DMS53 treated with DMSO at 0.1 percent for 48 hours (cell line): ENCODE measurements at regions not wholly inside any gene's neighbourhood (a gene's known extent, or its start where the extent isn't known, plus 50 kb on each side); places are given as distances from the start of the nearest gene placed in this dataset.

Experiments
- DNase-seq: peaks from one replicate; lab custom pipeline; 2025; ENCODE audit not compliant: unreplicated experiment; lab: John Stamatoyannopoulos, UW

DNA sequence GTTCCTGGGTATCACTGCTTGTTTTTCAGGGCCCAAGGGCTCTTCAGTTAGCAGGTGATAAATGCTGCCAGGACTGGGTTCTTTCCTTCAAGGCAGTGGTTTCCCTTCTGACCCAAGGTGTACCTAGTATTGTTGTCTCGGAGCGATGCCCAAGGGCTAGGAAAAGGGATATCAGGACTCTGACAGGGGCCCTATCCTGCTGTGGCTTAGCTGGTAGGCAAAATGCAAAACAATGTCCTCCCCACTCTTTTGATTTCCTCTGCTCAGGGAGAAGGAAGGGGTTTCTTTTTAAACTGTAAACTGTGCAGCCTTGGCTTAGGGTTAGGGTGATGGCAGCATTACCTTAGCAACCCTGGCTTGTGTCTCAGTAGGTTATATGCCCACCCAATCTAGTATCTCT, 508.8 kb upstream of the CTNND2 start:
- no peak for DNase-seq

DNA sequence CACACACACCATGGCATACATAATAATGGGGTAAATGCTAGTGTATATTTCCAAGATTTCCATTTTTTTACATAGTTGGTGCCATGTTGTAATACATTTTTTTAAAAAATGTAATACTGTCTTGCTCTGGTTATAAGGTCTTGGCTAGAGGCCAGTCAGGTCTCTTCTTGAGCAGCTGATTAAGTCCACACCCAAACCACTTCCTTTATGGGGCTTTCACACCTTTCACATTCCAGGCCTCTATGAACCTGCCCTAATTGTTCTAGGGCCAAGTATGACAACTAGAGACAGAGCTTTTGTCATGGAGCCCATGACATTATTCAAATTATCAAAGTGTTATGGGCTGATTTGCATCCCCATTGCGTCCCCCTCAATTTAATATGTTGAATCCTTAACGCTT, 495.6 kb upstream of the CTNND2 start:
- no peak for DNase-seq

GRCh38 chr5:12392246-12392645, 488.0 kb upstream of the CTNND2 start:
- DNase-seq: no peak

DNA sequence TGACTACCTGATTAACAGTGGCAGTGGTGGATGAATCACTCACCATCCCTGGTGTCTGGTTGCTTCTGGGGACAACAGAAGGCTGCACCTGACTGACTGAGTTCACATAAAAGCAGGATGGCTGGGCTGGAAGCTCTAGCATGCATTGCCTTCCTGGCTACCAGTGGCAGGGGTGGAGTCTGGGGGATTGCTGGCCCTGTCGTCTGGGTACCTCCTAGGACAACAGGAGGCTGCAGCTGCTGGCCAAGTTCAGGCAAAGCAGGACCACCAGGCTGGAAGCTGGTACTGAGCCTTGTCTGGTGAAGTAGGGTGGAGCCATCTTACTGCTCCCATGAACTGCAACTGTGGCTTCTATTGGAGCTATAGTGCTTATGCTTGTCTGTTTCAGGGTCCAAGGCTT, 480.8 kb upstream of the CTNND2 start:
- DNase-seq: no peak

- DNase-seq: no peak
Observed at GRCh38 chr5:12384005-12384404, 479.8 kb upstream of the CTNND2 start.

DNA sequence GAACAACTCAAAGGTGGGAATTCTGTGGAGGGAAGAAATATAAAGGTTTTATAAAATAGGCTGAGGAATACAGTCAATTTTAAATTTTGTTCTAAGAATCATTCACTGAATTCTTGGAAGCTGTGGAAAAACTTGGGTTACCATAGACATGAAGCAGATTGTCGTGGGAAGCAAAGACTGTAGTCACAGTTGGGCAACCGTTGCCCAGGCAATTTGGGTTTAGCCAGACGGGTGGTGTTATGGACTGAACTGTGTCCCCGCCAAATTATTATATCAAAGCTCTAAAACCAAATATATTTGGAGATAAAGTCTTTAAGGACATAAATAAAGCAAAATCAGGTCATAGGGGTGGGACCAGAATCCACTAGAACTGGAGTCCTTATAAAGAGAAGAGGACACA, 463.7 kb upstream of the CTNND2 start:
- no peak for DNase-seq

DNA sequence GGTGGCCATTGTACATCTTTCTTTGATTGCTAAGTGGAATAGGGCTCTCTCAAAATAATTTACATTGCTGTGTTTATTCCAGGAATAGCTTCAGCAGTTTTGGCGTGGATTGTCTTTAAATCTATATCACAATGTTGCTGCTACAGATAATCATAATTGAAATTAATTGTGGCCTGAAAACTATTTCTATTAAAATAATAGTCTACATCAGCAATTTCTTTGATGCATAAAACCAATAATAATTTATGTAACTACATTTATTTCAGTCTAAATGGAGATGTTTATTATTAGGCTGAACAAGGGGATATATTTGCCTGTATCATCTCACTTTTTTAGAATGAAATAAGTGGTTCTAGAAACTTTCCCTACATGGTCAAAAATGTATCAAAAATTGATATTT, 456.0 kb upstream of the CTNND2 start:
- no peak for DNase-seq

DNA sequence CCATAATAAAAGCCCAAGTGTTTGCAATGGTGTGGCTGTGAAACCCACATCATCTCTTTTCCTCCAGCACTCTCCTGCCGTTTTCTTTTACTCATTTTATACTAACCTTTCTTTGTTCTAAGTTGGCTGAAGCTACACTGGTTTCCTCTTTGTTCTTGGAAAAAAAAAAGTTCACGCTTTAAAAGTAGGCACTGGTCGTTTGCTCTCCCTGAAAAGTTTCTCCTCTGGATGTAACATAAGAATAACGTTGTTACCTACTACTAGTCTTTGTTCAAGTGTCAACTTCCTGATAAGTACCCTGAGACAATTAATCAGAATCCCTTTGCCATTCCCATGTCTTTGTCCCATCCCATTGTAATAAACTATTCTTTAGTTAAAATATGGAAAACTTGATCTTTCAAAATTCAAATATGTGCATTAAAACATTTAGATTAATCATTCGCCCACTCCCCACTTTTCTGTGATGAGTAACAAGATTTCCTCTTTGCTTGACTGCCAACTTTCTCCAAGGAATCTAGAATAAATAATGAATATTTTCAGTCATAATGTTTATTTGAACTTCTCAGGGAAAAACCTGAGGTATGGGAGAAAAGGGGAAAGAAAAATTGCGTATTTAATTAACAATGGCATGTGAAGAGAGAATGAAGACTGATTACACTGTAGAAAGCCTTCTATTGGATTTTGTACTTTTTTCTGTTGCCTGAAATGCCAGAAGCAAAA, 454.3 kb upstream of the CTNND2 start:
- DNase-seq: no peak

DNA sequence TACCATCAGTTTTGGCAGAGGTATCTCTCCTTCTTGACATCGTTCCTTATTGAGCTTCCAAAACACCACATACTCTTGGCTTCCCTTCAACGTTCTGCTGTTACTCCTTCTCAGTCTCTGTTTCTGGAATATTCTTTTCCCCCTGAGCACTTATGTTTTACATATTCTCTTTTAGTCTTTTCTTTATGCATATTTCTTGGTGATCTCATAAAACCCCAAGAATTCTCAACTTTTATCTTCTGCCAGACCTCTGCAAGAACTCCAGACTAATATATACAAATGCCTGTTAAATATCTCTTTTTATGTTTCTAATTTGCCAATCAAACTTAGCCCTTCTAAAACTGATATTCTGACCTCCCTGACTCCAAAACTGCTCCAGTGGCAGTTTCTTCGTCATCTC, 453.4 kb upstream of the CTNND2 start:
- no peak for DNase-seq

GRCh38 chr5:12354686-12355085, 450.4 kb upstream of the CTNND2 start:
- no peak for DNase-seq

GRCh38 chr5:12343558-12343957, 439.3 kb upstream of the CTNND2 start:
- no peak for DNase-seq

DNA sequence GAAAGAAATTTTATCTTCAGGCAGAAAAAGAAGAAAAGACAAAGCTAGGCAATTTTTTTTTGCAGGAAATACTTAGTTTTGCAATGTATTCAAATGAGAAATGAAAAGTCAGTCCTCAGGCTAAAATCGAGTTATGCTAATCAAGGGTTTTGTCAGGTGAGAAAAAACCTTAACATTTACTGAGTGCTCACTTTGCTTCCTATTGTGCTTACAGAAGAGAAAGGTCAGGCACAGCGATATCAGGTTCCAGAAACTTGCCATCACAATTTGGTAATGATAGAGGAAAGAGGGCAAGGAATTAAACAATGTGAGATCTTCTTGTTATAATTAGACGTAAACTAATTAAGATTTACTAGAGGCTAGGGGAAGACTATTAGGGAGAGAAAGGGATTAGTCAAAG, 431.7 kb upstream of the CTNND2 start:
- no peak for DNase-seq

- no peak for DNase-seq
Observed at GRCh38 chr5:12332480-12332879, 428.2 kb upstream of the CTNND2 start.

GRCh38 chr5:12330993-12331588, 426.8 kb upstream of the CTNND2 start:
- no peak for DNase-seq

DNA sequence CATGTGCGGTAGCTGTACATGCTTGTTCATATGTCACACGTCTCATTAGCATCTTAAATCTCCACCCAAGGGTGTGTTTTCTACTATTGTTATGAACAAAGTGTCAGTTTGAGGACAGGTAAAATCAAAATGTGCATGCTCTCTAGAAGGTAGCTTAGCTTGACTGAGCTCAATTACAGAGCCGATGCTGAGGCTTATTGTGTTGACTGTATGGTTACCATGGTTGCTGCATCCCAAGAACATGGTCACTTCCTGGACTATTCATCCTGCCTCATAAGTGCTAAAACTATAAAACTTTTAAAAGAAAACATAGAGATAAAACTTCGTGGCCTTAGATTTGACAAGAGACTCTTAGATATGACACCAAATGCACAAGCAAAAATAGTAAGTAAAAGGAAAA, 426.1 kb upstream of the CTNND2 start:
- no peak for DNase-seq

GRCh38 chr5:12323637-12324229, 419.5 kb upstream of the CTNND2 start:
- DNase-seq: peak; percentile 76

DNA sequence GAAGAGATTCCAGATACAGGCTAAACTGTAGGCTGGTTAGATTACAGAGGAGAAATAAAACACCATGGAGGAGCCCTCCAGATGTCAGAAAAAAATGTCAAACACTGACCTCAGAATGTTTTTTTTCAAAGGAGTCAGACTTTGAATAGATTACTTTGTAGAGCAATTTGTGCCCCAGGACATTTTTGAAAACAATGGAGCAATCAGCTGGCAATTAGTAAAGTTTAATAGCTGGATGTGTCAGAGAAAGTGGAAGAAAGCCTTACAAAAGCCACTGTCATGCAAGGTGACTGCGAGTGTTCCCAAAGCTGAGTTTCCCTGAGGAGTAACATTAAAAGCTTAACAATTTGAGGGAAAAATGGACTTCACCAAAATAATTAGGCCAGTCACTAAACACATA, 417.8 kb upstream of the CTNND2 start:
- DNase-seq: no peak

DNA sequence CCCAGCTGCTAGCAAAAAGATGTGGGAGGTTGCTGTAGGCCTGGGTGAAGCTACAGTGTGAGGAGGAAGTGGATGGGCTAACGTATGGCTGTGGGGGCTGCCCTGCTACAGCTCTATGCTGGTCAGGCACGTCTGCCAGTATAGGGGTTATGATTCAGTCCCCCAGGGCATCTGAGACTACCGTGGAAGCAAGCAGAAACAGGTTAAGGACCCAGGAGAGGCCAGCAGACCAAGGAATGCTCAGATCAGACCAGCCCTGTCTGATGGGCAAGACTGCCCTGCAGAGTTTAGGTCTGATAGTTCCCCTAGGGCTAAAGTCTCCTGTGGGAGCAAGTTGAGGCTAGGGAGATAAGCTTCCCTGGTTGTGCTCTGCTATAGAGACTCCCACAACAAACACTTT, 416.1 kb upstream of the CTNND2 start:
- no peak for DNase-seq

DNA sequence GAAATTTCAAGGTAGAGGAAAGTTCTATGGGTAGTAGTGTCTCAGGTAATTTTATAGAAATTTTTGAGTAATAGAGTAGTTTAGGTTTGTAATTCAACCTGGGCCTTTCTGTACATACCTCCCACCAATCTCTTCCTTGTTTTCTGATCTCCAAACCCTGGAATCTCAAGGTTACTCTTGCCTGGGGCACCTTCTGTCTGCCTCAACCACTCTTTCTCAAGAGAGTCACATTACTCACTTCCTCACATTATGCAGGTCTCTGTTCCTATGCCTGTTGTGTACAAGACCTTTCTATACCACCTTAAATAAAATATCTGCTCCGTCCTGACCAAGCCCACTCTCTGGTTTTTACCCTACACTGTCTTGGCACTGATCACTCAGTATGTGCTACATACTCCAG, 412.6 kb upstream of the CTNND2 start:
- DNase-seq: no peak

DNA sequence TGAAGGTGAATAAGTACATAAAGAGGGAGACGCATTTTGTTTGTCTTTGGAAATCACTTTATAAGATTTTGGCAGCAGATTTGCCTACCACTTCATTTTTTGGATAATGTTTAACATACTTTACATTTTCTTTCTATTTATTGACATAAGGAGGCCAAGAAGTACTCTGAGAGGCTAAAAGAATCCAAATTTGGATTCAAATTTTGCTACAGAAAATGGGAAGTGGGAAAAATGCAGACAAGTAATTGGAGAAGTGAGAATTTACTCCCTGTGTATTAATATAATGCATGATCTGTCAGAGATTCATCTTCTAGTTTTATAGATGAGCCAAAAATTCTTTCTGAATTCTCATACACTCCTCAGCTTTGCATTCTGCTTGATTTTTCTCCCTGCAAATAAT, 411.2 kb upstream of the CTNND2 start:
- DNase-seq: no peak

GRCh38 chr5:12313602-12314001, 409.4 kb upstream of the CTNND2 start:
- no peak for DNase-seq

- DNase-seq: no peak
Observed at GRCh38 chr5:12312343-12312742, 408.1 kb upstream of the CTNND2 start.

GRCh38 chr5:12294151-12294550, 389.9 kb upstream of the CTNND2 start:
- no peak for DNase-seq
